ENCODE measurements at regions not wholly inside any gene's neighbourhood (a gene's known extent, or its start where the extent isn't known, plus 50 kb on each side); places are given as distances from the start of the nearest gene placed in this dataset.

DNA sequence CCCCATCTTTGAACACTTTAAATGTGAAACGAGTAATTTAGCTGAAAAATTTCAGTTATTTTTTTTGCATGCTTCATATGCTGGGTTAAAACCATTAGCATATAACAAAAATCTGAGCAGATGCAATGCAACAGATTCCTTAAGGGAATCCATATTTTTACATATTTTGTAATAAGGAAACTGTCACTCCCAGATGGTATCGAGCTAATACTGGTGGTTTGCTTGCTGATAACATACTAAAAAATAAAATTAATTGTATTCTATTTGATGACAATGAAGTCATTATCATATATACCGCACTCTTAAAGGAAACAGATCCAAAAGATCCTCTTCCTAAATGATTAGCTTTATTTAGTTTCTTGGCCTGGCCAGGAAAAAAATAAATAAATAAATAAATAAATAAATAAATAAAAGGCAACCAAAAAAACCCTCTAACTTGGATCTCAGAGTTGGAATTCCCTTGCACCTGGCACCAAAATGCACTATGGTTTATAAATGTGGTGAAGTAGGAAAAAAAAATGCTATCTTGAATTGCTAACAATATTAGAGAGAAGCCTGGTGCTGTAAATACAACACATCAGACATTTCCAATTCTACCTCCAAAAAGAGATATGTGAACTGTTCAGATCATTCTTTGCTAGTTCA lies 503.2 kb upstream of the ARRDC4 start:
- no peak for DNase-seq (ENCODE audit: low read depth)

DNA sequence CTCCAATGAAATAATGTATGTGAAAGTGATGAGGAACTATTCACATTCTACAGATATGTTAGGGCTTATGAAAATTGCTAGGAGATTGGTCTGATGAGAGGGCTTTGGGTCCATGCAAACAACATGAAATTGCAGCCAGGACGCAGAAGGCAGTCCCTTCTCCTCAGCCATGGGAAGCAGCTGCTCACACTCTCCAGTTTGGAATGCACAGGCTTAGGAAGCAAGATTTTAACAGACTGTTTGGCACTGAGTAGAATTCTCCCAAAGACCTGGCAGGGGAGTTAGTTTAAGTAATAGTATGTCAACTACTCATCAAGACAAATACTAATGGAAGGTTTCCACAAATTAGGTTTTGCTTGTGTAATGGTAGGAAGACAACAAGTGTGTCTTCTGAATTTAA lies 500.7 kb upstream of the ARRDC4 start:
- DNase-seq (ENCODE audit: low read depth) = no peak
- H3K4me3 ChIP-seq (ENCODE audit: low read depth, low read length) = no peak overlapping the region

More for the DNA sequence above, 503.2 kb upstream of the ARRDC4 start:
- H3K4me3 ChIP-seq (ENCODE audit: low read depth, low read length) = no peak overlapping the region

DNA sequence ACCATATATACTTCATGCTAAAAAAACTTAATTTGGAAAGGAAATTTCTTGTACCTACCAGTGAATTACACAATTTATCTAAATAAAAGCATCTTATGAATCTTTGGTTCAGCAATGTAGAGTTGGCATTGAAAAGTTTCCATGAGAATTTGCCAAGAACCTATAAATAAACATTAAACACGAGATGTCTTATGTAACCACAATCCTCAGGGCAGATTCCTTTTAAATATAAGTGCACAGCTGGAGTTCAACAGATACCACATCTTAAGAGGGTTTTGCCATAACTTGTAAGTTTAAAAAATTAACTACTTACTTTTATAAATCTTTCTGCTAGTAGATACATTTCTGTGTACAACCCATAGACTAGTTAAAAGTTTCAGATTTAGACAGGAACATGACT lies 499.3 kb upstream of the ARRDC4 start:
- H3K4me3 ChIP-seq (ENCODE audit: low read depth, low read length) = no peak overlapping the region
- no peak for DNase-seq (ENCODE audit: low read depth)

DNA sequence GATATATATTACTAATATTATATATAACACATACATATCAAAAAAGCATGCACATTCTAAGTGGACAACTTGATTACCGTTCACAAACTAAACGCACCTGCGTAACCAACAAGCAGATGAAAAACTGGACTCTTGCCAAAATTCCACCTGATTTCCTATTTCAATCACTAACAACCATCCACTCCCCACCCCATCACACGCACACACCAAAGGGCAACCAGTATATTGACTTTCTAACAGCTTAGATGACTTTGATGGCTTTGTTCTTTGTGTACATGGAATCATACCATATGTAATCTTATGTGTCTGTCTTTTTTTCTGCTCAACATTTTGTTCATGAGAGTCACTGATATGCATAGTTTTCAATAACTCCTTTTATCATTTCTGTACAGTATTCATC lies 496.8 kb upstream of the ARRDC4 start:
- no peak for DNase-seq (ENCODE audit: low read depth)

DNA sequence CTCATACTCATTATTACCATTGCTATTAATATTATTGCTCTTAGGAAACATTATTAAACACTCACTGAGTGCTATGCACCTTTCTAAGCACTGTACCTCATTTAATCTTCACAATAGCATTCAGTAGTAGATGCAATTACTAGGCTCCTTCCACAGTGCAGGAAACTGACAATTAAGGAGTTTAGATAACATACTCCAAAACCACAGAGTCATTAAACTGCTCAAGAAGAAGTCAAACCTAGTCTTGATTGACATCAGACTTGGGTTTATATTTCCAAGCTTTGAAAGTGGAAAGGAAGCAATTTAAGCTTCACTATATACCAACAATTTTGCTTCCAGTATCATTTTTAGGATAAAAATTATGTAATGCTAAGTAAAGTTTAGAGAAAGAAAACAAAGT lies 490.1 kb upstream of the ARRDC4 start:
- DNase-seq (ENCODE audit: low read depth) = no peak
- no peak overlapping the region for H3K4me3 ChIP-seq (ENCODE audit: low read depth, low read length)

More for the DNA sequence above, 496.8 kb upstream of the ARRDC4 start:
- H3K4me3 ChIP-seq (ENCODE audit: low read depth, low read length) = no peak overlapping the region

DNA sequence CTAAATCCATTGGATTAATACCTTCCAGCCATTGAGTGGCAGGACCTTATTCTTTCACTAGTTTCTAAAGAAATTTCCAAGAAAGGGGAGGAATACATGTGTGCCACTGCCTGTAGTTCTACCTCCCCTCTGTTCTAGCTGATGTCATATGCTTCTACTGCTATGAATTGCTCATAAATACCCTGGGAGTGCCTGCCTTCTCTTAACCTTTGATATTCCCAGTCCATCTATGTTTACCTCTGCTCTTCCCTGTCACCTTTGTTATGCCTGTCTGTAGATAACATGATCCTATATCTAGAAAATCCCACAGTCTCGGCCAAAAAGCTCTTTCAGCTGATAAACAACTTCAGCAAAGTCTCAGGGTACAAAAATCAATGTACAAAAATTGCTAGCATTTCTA lies 486.9 kb upstream of the ARRDC4 start:
- no peak overlapping the region for H3K4me3 ChIP-seq (ENCODE audit: low read depth, low read length)
- DNase-seq (ENCODE audit: low read depth) = no peak

DNA sequence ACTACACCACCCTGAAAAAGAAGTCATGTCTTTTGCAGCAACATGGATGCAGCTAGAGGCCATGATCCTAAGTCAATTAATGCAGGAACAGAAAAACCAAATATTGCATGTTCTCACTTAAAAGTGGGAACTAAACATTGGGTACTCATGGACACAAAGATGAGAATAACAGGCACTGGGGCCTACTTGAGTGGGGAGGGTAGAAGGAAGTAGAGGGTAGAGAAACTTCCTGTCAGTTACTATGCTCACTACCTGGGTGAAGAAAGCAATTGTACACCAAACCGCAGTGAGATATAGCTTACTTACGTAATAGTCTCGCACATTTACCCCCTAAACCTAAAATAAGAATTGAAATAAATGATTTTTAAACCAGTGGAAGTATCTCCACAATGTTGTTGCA lies 480.5 kb upstream of the ARRDC4 start:
- H3K4me3 ChIP-seq (ENCODE audit: low read depth, low read length) = no peak overlapping the region
- no peak for DNase-seq (ENCODE audit: low read depth)

DNA sequence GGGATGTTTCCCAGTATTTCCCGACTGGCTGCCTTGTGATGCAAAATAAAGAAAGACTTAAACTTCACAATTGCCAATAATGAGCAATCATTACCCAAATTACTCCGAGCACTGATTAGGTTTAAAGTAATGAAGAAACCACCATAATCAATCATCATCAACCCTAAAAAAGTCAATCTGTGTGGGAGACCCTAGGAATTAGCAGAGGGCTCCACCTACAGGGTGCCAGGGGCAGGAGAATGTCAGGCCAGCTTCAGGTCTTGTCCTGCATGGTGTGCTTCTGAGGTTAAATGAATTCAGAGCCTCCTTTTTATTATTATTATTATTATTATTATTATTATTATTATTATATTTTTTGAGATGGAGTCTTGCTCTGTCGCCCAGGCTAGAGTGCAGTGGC lies 478.0 kb upstream of the ARRDC4 start:
- no peak for DNase-seq (ENCODE audit: low read depth)

DNA sequence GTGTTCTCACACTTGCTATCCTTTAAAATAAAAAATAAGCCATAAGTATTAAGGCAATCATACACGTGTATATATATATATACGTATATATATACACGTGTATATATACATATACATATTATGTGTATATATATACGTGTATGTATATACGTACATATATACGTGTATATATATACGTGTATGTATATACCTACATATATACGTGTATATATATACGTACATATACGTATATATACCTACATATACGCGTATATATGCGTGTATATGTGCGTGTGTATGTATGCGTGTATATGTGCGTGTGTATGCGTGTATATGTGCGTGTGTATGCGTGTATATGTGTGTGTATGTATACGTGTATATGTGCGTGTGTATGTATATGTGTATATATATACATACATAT lies 477.3 kb upstream of the ARRDC4 start:
- DNase-seq (ENCODE audit: low read depth) = no peak
- H3K4me3 ChIP-seq (ENCODE audit: low read depth, low read length) = no peak overlapping the region

More for the DNA sequence above, 478.0 kb upstream of the ARRDC4 start:
- H3K4me3 ChIP-seq (ENCODE audit: low read depth, low read length) = no peak overlapping the region

DNA sequence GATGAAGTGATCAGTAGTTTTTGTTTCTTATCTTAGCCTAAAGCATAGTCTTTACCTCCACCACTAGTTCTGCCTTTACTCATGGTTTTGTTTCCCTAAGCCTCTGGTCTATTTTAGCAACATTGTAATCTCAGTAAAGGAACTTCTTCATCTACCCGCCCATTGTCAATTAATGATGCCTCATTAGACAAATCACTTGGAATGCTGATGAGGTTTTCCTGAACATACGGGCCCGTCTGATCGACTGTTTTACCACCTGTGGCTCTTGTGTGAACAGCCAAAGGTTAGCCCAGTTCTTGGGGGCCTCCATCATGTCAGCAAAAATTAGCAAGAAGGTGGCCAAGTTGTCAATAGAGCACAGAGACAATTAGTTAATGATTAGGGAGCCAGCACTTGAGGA lies 470.1 kb upstream of the ARRDC4 start:
- H3K4me3 ChIP-seq (ENCODE audit: low read depth, low read length) = no peak overlapping the region
- no peak for DNase-seq (ENCODE audit: low read depth)

DNA sequence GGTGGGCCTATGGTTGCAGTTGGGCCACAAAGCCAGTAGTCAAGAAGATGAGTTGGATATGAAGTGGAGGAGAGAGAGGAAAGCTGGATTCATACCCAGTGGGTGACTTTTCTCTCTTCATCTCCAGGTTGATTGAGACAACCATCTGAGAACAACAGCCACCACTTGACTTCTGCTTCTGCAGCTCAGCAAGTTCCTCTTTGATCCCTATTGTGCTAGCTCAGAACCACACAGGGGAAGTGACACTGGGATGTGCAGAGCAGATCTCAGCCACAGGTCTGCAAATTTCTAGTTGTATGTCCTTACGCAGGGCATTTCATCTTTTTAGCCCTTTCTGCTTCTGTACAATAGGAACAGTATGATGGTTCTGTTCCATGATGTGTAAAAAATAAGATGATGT lies 459.2 kb upstream of the ARRDC4 start:
- DNase-seq (ENCODE audit: low read depth) = no peak
- no peak overlapping the region for H3K4me3 ChIP-seq (ENCODE audit: low read depth, low read length)

DNA sequence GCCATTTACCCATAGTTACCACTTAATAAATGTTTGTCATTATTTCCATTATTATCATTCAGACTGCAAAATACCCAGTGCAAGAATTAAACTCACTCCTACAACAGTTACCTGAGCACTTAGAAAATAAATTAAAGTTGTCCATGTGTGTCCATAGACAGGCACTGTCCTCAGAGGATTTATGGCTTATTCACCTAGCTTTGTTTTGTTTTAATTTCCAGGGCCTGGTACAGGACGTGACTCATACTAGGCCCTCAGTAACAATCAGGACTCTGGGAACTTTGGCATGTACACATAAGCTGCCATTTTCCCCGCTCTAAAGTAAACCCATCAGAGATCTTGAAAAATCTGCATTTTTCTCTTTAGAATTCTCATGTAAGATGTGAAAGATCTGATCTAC lies 458.5 kb upstream of the ARRDC4 start:
- no peak for DNase-seq (ENCODE audit: low read depth)

DNA sequence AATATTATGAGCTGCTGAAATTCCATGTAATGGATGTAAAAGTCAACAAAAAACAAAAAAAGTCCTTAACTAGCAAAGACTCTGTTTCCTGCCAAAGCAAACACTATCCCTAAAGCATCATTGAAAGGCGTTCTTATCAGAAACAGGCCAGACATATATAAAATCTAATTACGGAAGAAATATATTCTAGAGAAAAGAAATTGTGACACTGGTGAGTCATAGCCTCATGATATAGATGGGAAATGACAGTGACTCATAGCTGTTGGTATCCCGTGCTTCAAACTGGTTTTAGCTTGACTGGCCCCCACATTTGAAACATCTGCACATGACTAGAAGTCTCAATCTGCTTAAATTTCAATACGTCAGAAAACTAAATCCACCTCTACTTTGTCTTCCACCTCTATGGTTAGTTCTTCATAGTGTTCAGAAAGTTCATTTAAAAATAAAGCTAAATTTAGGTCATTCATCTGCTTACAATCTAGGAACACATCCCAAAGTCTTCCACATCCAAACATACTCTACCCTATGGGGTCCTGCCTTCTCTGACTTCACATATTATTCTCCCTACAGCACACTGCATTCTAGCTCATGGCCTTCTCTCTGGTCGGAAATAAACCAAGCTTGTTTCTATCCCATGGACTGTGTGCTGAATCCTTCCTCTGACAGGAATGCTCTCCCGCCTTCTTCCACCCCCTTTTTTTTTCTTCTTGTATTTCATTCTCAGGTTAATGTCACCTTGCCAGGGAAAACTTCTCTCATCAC lies 456.3 kb upstream of the ARRDC4 start:
- H3K4me3 ChIP-seq (ENCODE audit: low read depth, low read length) = no peak overlapping the region
- peak; percentile 64 for DNase-seq (ENCODE audit: low read depth)

More for the DNA sequence above, 458.5 kb upstream of the ARRDC4 start:
- H3K4me3 ChIP-seq (ENCODE audit: low read depth, low read length) = no peak overlapping the region

DNA sequence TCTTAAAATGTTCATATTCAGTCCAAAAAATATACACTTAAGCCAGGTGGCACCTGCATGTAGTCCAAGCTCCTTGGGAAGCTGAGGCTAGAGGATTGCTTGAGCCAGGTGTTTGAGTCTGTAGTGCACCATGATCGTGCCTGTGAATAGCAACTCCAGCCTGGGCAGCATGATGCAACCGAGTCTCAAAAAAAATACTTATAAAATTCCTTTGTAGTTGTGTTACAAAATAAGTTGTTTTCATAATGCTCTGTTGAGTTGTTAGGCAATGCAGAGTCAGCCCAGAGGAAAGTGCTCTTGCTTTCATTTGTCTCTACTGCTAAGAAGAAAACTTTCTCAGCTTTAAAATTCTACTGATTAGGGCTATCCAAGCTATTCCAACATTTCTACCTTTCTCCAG lies 442.8 kb upstream of the ARRDC4 start:
- no peak overlapping the region for H3K4me3 ChIP-seq (ENCODE audit: low read depth, low read length)
- DNase-seq (ENCODE audit: low read depth) = no peak

DNA sequence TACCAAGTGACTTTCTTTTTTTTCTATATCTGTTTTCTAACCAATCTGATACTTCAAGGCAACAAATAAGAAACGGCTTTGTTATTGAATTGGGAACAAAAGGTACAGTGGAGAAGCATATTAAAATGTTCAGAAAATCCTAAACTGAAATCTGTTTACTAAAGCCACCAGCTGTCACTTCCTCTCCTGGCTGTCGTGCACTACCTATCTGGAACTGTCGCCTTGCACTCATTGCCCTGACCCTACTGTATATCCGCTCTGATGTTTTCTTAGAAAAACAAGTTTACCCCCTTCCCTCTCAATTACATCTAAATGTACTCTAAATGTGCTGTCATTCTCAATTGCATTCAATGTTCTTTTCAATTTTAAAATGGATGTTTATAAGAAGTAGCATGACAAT lies 439.8 kb upstream of the ARRDC4 start:
- no peak for DNase-seq (ENCODE audit: low read depth)
- no peak overlapping the region for H3K4me3 ChIP-seq (ENCODE audit: low read depth, low read length)

DNA sequence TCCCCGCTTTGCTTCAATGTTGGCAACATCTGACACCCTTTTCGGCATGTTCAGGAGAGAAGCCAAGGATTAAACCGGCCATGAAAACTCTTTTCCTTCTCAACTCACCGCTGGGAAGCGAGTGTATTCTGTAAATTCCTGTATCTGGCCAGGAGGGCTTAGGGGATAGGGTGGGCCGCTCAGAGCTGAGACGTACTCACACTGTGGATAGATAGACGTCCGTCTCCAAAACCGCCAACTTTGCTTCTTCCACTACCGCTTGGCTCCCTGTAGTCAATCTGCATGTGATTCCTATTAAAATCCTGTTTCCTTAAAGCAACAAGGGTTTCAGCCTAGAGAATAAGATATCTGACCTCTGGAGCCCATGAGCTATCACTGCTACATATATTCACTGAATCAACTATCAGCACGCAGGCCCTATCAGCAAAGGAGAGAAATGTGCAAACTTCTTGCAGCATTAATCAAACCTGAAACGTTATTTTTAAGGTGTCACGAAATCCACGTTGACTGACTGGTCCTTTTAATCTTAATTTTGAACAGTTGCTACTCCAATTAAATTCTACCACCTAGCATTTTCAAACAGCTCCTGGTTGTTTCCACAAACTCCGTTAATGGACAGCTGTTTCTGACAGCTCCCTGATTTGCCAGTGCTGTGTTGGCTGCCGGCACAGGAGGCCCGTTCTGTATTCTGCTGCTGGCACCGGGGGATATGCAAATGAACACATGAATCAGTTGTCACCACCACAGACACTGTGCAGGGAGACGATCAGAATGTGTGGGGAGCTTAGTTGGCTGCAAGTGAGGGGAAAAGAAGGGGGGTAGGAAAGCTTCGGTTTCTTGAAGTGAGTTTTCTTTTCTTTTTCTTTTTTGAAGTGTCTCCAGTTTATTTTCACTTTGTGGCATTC lies 438.9 kb upstream of the ARRDC4 start:
- peak overlapping the region; percentile 14 for H3K4me3 ChIP-seq (ENCODE audit: low read depth, low read length)
- no peak for DNase-seq (ENCODE audit: low read depth)

DNA sequence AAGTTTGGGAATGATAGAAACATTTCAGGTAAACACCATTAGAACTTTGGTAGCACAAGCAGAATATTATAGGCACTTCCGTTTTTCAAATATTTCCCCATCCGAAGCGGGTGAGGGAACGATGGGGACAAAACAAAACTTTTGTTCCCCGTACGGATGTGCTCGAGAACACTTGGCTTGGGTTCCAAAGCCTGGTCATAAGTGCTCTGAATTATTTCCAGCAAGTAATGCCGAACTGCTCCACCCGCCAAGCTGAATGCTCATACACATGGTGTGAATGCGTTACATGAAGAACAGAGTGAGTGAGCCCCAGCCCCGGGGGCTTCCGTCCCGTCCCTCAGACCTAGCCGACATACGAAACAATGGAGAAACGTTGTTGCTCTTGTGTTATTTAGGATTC lies 438.2 kb upstream of the ARRDC4 start:
- H3K4me3 ChIP-seq (ENCODE audit: low read depth, low read length) = peak overlapping the region; percentile 14

DNA sequence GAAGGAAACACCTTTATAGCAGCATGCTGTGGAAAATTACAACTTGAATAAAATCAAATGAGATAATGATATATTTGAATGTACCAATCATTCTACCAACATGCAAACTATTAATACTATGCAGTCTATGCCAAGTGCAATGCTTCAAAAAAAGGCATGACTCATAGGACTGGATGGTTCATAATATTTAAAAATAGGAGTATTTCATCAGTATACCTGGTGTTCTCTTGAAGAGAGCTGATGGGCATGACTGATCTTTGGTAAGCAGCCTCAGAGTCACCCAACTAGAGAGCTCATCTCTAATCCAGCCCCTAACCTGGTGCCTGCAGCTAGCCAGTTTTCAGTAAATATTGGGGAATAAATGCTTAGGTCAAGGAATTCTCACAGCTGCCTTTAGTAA lies 434.7 kb upstream of the ARRDC4 start:
- DNase-seq (ENCODE audit: low read depth) = no peak
- no peak overlapping the region for H3K4me3 ChIP-seq (ENCODE audit: low read depth, low read length)

More for the DNA sequence above, 438.2 kb upstream of the ARRDC4 start:
- no peak for DNase-seq (ENCODE audit: low read depth)

DNA sequence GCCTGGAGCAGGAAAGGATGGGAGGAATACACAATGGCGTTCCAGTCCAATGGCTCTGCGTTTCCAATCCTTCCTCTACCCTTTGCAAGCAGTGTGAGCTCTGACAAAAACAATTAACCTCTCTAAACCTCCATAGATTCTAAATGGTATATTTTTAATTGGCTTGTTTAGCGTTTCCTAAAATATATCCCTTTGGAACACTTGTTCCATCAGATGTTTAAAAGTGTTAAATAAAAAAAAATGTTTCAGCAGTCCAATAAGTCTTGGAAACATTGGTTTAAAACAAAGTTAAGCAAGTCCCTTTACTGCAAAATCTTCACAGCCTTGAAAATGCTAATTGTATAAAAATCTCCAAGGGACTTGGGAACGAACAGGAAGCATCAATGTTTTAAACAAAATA lies 432.3 kb upstream of the ARRDC4 start:
- H3K4me3 ChIP-seq (ENCODE audit: low read depth, low read length) = no peak overlapping the region
- DNase-seq (ENCODE audit: low read depth) = no peak

DNA sequence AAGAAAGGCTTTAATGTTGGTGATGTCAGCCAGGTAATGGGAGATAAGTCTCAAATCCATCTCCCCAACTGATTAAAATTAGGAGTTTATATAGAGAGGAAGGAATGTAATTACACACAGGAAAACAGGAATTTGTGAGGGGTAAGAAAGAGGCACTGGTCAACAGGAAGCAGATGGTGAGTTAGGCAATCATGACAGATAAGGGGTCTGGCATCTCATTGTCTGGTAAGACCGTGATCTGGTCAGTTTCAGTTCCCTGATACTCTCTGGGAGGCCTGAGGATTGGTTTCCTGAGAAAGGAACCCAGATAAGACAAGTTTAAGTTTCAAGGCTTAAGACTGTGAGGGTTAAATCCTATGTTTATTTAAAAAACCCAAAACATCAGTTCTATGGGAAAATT lies 414.7 kb upstream of the ARRDC4 start:
- no peak for DNase-seq (ENCODE audit: low read depth)
- no peak overlapping the region for H3K4me3 ChIP-seq (ENCODE audit: low read depth, low read length)

Data from skeletal muscle cell (primary cell).